ENCODE measurements at regions not wholly inside any gene's neighbourhood (a gene's known extent, or its start where the extent isn't known, plus 50 kb on each side); places are given as distances from the start of the nearest gene placed in this dataset.

GRCh38 chr11:36724742-36725385, 126.8 kb upstream of the RAG2 start:
- TF ChIP-seq FOXM1 (IDR thresholded peaks at IDR 0.05; ENCODE audit: borderline replicate concordance) (no peak), BHLHE40 (IDR thresholded peaks at IDR 0.05; ENCODE audit: borderline replicate concordance) (no peak), ELF4 (IDR thresholded peaks at IDR 0.05) (no peak), SP1 (IDR thresholded peaks at IDR 0.05) (no peak)
